ENCODE measurements at regions not wholly inside any gene's neighbourhood (a gene's known extent, or its start where the extent isn't known, plus 50 kb on each side); places are given as distances from the start of the nearest gene placed in this dataset.

DNA sequence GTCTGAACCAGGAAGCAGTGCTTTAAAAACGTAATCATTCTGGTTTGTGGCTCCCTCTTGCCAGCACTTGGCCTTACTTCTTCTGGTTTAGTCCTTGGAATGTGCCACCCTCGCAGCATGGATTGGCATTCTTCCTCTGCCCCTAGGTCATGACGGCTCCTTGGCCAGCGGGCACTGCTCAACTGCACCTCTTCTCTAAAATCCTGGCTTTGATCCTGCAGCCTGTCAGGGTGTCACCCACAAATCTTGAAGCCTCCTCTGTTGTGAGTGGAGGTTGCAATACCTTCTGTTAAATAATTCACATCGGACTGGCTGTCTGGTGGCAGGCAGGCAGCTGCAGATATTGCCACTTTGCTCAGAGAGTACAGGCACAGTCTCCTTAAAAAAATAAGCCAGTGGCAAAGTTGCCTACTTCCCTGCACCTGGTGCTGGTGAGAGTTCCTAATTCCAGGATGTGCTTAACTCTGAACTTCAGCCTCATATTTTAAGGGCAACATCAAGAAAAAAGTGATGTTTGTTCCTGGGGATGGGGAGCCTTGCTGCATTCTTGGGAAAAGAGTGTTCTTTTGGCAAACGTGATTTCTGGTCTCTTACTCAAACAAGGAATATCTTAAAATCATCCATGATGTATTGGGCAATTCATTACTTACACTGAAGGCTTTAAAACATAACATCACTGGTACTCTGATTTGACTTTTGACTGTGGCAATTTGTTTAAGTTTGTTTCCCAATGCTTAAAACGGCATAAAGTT lies 179.8 kb downstream of the FOXA2 start:
- DNase-seq (ENCODE audit: low read depth) = no peak

GRCh38 chr20:22403632-22404361 lies 180.6 kb downstream of the FOXA2 start:
- no peak for DNase-seq (ENCODE audit: low read depth)

DNA sequence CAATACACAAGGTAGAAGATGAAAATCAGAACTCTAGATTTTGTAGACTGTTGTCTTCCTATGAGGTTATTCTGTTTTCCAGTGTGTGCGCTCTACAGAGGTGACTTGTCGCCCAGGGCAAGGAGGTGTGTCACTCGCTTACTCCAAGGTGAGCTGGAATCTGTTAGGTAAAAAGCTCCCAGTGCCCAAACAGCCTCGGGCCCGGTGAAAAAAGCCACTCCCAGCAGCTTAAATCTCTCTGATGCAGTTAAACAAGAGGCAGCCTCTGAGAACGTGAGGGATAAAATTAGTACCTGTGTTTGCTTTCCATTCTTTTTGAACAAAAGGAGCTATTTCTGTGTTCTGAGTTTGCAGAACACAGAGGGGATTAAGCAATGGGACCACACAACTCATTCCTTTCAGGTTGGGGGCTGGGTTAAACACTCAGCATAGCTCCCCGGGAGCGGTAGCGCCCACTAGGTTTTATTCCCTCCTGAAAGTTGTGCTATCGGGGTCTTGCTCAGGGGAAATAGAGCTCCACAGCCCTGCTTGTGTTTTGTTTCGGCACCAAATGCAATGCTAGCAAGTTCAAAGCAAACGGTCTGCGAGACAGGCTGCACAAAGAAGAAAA lies 181.2 kb downstream of the FOXA2 start:
- no peak for DNase-seq (ENCODE audit: low read depth)

GRCh38 chr20:22402550-22402949 lies 181.8 kb downstream of the FOXA2 start:
- DNase-seq (ENCODE audit: low read depth) = no peak

DNA sequence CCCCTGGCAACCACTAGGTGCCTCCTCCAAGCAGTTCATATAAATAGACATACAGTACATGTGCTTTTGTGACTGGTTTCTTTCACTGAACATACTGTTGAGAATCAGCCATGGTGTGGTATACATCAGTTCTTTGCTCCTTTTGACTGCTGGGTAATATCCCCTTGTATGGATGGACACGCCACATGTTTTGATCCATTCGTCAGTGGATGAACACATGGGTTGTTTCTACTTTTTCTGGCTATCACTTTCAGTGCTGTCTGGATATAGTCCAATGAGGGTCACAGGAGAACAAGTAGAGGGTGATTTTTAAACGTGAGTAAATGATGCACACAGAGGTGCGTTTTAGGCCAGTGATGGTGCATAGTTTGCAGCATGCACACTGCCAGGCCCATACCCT lies 183.9 kb downstream of the FOXA2 start:
- no peak for DNase-seq (ENCODE audit: low read depth)

GRCh38 chr20:22394583-22394982 lies 189.8 kb downstream of the FOXA2 start:
- DNase-seq (ENCODE audit: low read depth) = no peak

GRCh38 chr20:22390543-22390903 lies 193.8 kb downstream of the FOXA2 start:
- no peak for DNase-seq (ENCODE audit: low read depth)

- DNase-seq (ENCODE audit: low read depth) = no peak
These were observed 194.4 kb downstream of the FOXA2 start for GRCh38 chr20:22389836-22390542.

DNA sequence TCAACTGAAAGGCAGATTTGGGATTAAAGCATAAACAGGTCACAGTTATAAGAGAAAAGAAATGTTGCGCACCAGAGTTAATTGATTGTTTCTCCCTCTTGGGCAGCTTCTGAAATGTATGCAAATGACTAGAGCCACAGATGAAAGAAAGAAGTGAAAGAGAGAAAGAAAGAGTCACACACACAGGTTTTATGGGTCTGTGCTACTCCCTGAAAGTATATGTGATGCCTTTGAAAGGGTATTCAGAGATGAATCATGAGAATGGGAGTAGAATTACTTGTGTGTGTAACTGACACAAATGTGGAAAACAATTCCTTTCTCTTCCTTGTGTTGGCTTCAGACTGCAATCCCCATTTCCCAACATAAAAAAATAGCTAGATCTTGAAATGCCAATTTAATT lies 196.9 kb downstream of the FOXA2 start:
- DNase-seq (ENCODE audit: low read depth) = no peak

DNA sequence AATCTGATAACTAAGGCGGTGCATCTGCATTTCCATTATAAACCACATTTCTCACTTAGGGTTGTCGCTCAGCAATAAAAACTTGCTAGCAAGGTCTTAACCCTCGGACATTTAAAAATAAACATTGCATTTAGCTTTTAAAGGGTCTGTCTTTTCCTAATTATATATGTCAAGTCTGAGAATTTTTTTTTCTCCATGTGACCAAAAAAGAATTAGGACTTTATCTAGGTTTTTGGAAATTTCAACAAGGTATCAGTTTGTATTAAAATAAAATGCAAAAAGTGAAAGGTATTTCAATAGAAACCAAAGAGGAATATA lies 198.1 kb downstream of the FOXA2 start:
- no peak for DNase-seq (ENCODE audit: low read depth)

- DNase-seq (ENCODE audit: low read depth) = no peak
These were observed 198.6 kb downstream of the FOXA2 start for GRCh38 chr20:22385602-22386305.

DNA sequence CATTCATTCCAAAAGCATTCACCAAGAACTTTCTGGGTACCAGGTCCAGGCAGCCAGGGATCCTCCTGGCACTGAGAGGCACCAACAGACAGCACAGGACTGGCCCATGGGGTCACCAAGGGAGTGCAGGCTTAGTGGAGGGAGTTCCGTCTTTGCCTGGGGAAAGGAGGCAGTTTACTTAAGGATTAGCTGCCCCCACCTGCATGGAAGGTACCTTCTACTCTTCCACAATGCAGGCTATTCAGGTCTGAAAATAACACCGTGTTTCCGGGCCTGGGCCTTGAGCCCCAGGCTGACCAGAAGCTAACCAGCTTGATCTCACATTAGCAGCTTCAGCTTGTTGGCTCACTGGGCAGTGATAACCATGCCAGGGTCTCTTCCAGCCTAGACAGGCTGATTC lies 199.4 kb downstream of the FOXA2 start:
- no peak for DNase-seq (ENCODE audit: low read depth)

- DNase-seq (ENCODE audit: low read depth) = no peak
These were observed 201.2 kb downstream of the FOXA2 start for GRCh38 chr20:22383156-22383555.

DNA sequence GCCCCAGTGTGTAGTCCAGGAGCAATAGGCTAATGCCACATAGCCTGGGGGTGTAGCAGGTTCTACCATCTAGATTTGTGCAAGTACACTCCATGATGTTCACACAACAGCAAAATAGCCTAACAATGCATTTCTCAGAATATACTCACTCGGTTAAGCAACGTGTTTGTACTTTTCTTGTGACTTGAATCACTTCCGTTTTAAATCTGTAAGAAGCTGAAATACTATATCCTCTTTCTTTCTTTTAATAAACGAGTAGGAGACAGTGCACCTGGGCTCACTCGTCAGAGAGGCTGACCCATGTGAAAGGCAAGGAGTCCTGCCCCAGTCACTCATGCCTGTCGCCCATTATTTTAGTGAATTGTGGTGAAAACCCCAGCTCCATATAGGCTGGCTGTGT lies 201.6 kb downstream of the FOXA2 start:
- DNase-seq (ENCODE audit: low read depth) = no peak

- DNase-seq (ENCODE audit: low read depth) = no peak
These were observed 202.5 kb downstream of the FOXA2 start for GRCh38 chr20:22381812-22382416.

DNA sequence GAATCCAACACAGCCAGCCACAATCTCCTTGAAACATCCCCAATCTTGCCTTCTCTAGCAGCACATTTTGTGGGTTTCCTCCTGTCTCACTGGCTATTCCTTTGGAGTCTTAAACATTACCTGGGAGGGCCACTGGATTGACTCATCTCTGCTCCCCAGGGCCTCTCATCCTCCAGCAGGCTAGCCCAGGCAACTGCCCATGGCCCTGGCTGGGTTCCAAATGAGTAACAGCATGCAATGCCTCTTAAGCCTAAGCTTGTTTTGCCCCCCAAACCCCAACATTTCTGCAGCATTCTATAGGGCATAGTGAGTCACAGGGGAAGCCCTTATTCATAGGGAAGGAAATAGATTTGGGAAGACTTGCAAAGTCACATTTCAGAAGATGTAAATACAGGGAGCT lies 204.9 kb downstream of the FOXA2 start:
- DNase-seq (ENCODE audit: low read depth) = no peak

DNA sequence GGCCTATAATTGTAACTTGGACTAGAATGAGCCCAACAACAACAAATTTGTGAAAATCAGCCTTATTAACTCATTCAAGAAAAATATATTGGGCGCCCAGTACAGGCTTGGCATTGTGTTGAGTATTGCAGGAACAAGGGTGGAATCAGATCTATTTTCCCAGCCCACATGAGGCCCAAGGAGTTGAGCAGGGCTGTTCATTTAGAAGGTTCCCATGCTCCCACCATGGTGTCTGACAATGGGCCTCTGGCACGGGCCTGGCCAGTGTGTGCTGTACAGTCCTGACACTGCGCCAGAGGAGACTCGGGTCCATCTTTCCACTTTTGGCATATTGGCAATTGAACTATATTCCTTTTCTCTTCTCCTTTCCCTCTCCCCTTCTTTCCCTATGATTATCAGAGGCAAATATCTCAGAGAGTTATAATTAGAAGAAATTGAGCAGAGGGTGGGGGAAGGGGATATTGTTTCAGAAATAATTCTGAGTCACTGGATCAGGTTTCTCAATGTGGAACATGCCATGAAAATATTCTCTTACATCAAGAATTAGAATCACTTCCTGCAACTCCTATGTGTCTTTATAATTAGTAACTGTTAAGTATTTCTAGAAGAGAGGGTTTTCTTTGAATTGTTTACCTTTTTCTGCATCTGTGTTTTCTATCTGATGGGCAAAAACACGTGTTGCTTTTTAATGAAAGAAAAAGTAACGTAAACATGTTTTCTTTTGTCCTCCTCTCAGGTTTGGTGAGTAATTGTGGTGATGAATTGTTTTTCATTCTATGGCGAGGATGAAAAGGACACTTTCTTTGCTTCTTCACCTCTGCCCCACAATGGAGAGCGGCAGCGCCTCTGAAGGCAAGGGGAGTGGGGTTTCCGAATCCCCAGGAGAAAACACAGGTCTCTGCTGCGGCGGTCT lies 209.4 kb downstream of the FOXA2 start:
- no peak for DNase-seq (ENCODE audit: low read depth)

- no peak for DNase-seq (ENCODE audit: low read depth)
These were observed 210.3 kb downstream of the FOXA2 start for GRCh38 chr20:22374066-22374465.

GRCh38 chr20:22373164-22373895 lies 211.0 kb downstream of the FOXA2 start:
- no peak for DNase-seq (ENCODE audit: low read depth)

GRCh38 chr20:22371843-22372242 lies 212.5 kb downstream of the FOXA2 start:
- DNase-seq (ENCODE audit: low read depth) = no peak

Data from activated gamma-delta T cell treated with anti-CD3 and anti-CD28 coated beads, Interleukin-2, amount 50 U/mL, for 16 hours (primary cell).